H1 (cell line): ENCODE measurements at regions not wholly inside any gene's neighbourhood (a gene's known extent, or its start where the extent isn't known, plus 50 kb on each side); places are given as distances from the start of the nearest gene placed in this dataset.

Source experiments
- EZH2 ChIP-seq: fragments of 200-600 bp; sonication (generic); IDR thresholded peaks from 2 replicates; pipeline ENCODE4 v1.7.1; 2012; ENCODE audit warnings: low read depth, mild to moderate bottlenecking, moderate library complexity, low read length, inconsistent platforms; ENCODE audit not compliant: severe bottlenecking
- KDM5A ChIP-seq: fragments of 200-600 bp; IDR thresholded peaks from 2 replicates; pipeline ENCODE4 v1.7.1; 2012; ENCODE audit warnings: mild to moderate bottlenecking, low read length, inconsistent platforms, mixed read lengths
- SUZ12 ChIP-seq: fragments of 200-600 bp; sonication (generic); IDR thresholded peaks from 2 replicates; pipeline ENCODE4 v1.6.1; 2012; ENCODE audit warnings: mild to moderate bottlenecking, inconsistent platforms, low read length, moderate library complexity, mixed read lengths
- TF ChIP-seq, protein P1 (sequence below), 3 experiments: IDR thresholded peaks; 1 replicate in 2 of 3; 2 replicates in 1 of 3; pipeline versions ENCODE4 v1.5.1 to v1.6.1; 2011; ENCODE audit warnings: low read length in 3 of 3, mild to moderate bottlenecking in 3 of 3, inconsistent platforms in 2 of 3, low read depth in 1 of 3, moderate library complexity in 1 of 3; ENCODE audit not compliant: insufficient read depth in 1 of 3; ENCODE audit errors: control extremely low read depth in 1 of 3

DNA sequence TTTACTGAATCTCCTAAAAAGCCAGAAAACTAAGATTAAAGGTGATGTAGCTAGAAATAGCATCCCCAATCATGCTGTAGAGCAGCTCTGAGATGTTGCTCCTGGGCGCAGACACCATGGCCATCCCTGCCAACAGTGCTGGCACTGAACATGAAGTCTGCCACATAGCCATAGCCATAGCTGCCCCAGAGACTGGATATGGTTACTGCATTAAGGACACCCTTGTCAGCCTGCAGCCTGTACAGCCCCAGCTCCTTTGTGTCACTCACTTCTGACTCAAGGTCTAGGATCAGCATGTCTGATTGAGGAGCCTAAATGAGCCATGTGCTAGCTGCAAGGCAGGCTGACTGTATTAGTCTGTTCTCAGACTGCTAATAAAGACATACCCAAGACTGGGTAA is 284.6 kb downstream of the RPS24 start:
- no peak for TF ChIP-seq EZH2
- TF ChIP-seq, protein P1, sequence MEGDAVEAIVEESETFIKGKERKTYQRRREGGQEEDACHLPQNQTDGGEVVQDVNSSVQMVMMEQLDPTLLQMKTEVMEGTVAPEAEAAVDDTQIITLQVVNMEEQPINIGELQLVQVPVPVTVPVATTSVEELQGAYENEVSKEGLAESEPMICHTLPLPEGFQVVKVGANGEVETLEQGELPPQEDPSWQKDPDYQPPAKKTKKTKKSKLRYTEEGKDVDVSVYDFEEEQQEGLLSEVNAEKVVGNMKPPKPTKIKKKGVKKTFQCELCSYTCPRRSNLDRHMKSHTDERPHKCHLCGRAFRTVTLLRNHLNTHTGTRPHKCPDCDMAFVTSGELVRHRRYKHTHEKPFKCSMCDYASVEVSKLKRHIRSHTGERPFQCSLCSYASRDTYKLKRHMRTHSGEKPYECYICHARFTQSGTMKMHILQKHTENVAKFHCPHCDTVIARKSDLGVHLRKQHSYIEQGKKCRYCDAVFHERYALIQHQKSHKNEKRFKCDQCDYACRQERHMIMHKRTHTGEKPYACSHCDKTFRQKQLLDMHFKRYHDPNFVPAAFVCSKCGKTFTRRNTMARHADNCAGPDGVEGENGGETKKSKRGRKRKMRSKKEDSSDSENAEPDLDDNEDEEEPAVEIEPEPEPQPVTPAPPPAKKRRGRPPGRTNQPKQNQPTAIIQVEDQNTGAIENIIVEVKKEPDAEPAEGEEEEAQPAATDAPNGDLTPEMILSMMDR (IDR thresholded peaks at IDR 0.05; ENCODE audit: control extremely low read depth in 1 of 3, insufficient read depth in 1 of 3, low read depth in 1 of 3, low read length in 3 of 3): no peak
- TF ChIP-seq KDM5A: no peak
- TF ChIP-seq SUZ12: no peak
